Epithelial cell of prostate (primary cell): ENCODE measurements at regions not wholly inside any gene's neighbourhood (a gene's known extent, or its start where the extent isn't known, plus 50 kb on each side); places are given as distances from the start of the nearest gene placed in this dataset.

Experiments
- DNase-seq: peaks from one replicate; pipeline ENCODE4 v3.0.0-alpha.2; 2011; ENCODE audit warnings: low read depth, low spot score
- H3K27ac ChIP-seq: fragments of 450-650 bp; 2 replicates; pipeline ENCODE4 v1.5.1; 2017; ENCODE audit warnings: mild to moderate bottlenecking

- no peak for DNase-seq
- no peak overlapping the region for H3K27ac ChIP-seq
Measured at GRCh38 chr4:144556636-144557035, 89.3 kb upstream of the HHIP start.

- no peak overlapping the region for H3K27ac ChIP-seq
- no peak for DNase-seq
Measured at GRCh38 chr4:144557404-144557803, 88.6 kb upstream of the HHIP start.

- no peak overlapping the region for H3K27ac ChIP-seq
- no peak for DNase-seq
Measured at GRCh38 chr4:144562019-144562705, 83.8 kb upstream of the HHIP start.

- H3K27ac ChIP-seq, result no peak overlapping the region
- DNase-seq, result no peak
Measured at GRCh38 chr4:144564358-144564757, 81.6 kb upstream of the HHIP start.

- H3K27ac ChIP-seq, result no peak overlapping the region
- DNase-seq, result no peak
Measured at GRCh38 chr4:144565527-144566195, 80.3 kb upstream of the HHIP start.

GRCh38 chr4:144572660-144573059 lies 73.3 kb upstream of the HHIP start:
- H3K27ac ChIP-seq, result no peak overlapping the region
- no peak for DNase-seq

GRCh38 chr4:144574000-144574399 lies 72.0 kb upstream of the HHIP start:
- no peak for DNase-seq
- no peak overlapping the region for H3K27ac ChIP-seq

- H3K27ac ChIP-seq, result no peak overlapping the region
- no peak for DNase-seq
Measured at GRCh38 chr4:144574509-144574908, 71.4 kb upstream of the HHIP start.

GRCh38 chr4:144575181-144575580 lies 70.8 kb upstream of the HHIP start:
- H3K27ac ChIP-seq, result no peak overlapping the region
- DNase-seq, result no peak

GRCh38 chr4:144578681-144579080 lies 67.3 kb upstream of the HHIP start:
- H3K27ac ChIP-seq, result peak overlapping the region; percentile 89
- DNase-seq, result no peak

GRCh38 chr4:144579411-144580030 lies 66.4 kb upstream of the HHIP start:
- peak overlapping the region; percentile 89 for H3K27ac ChIP-seq
- DNase-seq, result no peak

GRCh38 chr4:144580430-144580829 lies 65.5 kb upstream of the HHIP start:
- no peak for DNase-seq
- peak overlapping the region; percentile 89 for H3K27ac ChIP-seq

- peak; percentile 29 for DNase-seq
- peak overlapping the region; percentile 89 for H3K27ac ChIP-seq
Measured at GRCh38 chr4:144582105-144582850, 63.7 kb upstream of the HHIP start.

- H3K27ac ChIP-seq, result peak overlapping the region; percentile 89
- no peak for DNase-seq
Measured at GRCh38 chr4:144582975-144583374, 63.0 kb upstream of the HHIP start.

- peak overlapping the region; percentile 89 for H3K27ac ChIP-seq
- no peak for DNase-seq
Measured at GRCh38 chr4:144583658-144584057, 62.3 kb upstream of the HHIP start.

GRCh38 chr4:144584428-144584827 lies 61.5 kb upstream of the HHIP start:
- no peak overlapping the region for H3K27ac ChIP-seq

GRCh38 chr4:144589512-144589911 lies 56.4 kb upstream of the HHIP start:
- DNase-seq, result no peak
- H3K27ac ChIP-seq, result no peak overlapping the region

More at GRCh38 chr4:144584428-144584827, 61.5 kb upstream of the HHIP start:
- no peak for DNase-seq

GRCh38 chr4:144590020-144590419 lies 55.9 kb upstream of the HHIP start:
- DNase-seq, result no peak
- no peak overlapping the region for H3K27ac ChIP-seq

- peak overlapping the region; percentile 19 for H3K27ac ChIP-seq
- DNase-seq, result peak; percentile 65
Measured at GRCh38 chr4:144591401-144591800, 54.6 kb upstream of the HHIP start.

- DNase-seq, result no peak
- no peak overlapping the region for H3K27ac ChIP-seq
Measured at GRCh38 chr4:144592264-144592663, 53.7 kb upstream of the HHIP start.

- H3K27ac ChIP-seq, result no peak overlapping the region
- DNase-seq, result no peak
Measured at GRCh38 chr4:144594471-144594986, 51.4 kb upstream of the HHIP start.
